Heart left ventricle (tissue), 13 donors: ENCODE measurements at regions not wholly inside any gene's neighbourhood (a gene's known extent, or its start where the extent isn't known, plus 50 kb on each side); places are given as distances from the start of the nearest gene placed in this dataset.

ENCODE experiments used
- POLR2A ChIP-seq, 2 donors: fragments of 450-650 bp; IDR thresholded peaks; one replicate each; pipeline ENCODE4 v1.6.1; 2017; ENCODE audit warnings: antibody characterized with exemption in 2 of 2, mild to moderate bottlenecking in 2 of 2, moderate library complexity in 2 of 2
- TF ChIP-seq, protein P1 (sequence below), 12 donors: fragments of 200-600 bp; sonication (generic) in 4 of 12; IDR thresholded peaks; one replicate each; pipeline versions ENCODE4 v1.5.0 to v1.8.0; 2018 to 2022; ENCODE audit warnings: antibody characterized with exemption in 12 of 12, mild to moderate bottlenecking in 5 of 12
- donor health status: ischemic (EF 13 %, LVEDD 7.1; RV severe dilation, severe dysfunction).
- donor health status: DM: no; HTN: yes; CAD: no.
- donor health status: DM: no; HTN: no; CAD: no.
- donor health status: ischemic (EF 25% LVEDD 6.9; RV normal size, moderate dysfunction).
- donor health status: ischemic (EF 25% LVEDD 5.7; RV mildly dilated, moderate dysfunction).
- donor health status: ischemic (EF 35%, LVEDD 5.7; RV mildly dilated, moderate dysfunction).
- donor health status: nonischemic (EF 11% LVEDD 7.7; RV severe dilation, severe dysfunction).
- donor health status: DM: yes; HTN: yes; CAD: no.
- donor health status: PGD.
- donor health status: ischemic (EF 29% LVEDD 5.4; RV normal size, mild dysfunction).
- donor health status: nonischemic (EF 23%, LVEDD 6.1; RV moderate dilation, normal function).

DNA sequence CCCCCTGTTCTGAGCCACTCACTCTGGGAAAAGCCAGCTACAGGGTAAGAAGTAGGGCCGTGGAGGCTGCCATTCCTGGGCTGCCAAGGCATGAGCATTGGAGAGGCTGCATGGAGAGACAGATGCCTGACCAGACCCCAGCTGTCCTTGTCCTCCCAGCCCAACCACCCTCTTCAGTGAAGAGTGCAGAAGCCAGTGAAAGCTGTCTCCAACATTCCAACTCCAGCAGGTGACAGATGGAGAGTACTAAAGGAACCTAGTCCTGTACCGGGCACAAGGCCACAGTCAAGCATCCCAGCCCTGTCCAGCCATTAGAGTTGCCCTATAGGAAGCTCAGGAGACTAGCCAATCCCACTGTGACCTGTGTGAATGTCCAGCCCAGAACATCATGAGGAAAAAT is 165.1 kb downstream of the DIRAS2 start:
- TF ChIP-seq, protein P1, sequence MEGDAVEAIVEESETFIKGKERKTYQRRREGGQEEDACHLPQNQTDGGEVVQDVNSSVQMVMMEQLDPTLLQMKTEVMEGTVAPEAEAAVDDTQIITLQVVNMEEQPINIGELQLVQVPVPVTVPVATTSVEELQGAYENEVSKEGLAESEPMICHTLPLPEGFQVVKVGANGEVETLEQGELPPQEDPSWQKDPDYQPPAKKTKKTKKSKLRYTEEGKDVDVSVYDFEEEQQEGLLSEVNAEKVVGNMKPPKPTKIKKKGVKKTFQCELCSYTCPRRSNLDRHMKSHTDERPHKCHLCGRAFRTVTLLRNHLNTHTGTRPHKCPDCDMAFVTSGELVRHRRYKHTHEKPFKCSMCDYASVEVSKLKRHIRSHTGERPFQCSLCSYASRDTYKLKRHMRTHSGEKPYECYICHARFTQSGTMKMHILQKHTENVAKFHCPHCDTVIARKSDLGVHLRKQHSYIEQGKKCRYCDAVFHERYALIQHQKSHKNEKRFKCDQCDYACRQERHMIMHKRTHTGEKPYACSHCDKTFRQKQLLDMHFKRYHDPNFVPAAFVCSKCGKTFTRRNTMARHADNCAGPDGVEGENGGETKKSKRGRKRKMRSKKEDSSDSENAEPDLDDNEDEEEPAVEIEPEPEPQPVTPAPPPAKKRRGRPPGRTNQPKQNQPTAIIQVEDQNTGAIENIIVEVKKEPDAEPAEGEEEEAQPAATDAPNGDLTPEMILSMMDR (IDR thresholded peaks at IDR 0.05) = no peak
- TF ChIP-seq POLR2A (IDR thresholded peaks at IDR 0.05) = no peak
